B cell (primary cell): ENCODE measurements at regions not wholly inside any gene's neighbourhood (a gene's known extent, or its start where the extent isn't known, plus 50 kb on each side); places are given as distances from the start of the nearest gene placed in this dataset.

ENCODE experiments used
- ATAC-seq: fragments of 200-7000 bp; cut with Tn5 transposase; one replicate; pipeline ENCODE4 v1.10.0; 2021; ENCODE audit warnings: low read depth, mild to moderate bottlenecking, moderate number of reproducible peaks, moderate library complexity
- CTCF ChIA-PET: fragments of 350-600 bp; sonication (Branson Sonifier 250); formaldehyde crosslinking; loops from one replicate; lab custom pipeline; 2021; ENCODE audit warnings: antibody characterized with exemption, inconsistent platforms; lab: Charles Lee
- POLR2A ChIA-PET: fragments of 350-600 bp; sonication (Branson Sonifier 250); formaldehyde crosslinking; loops from one replicate; lab custom pipeline; 2021; ENCODE audit warnings: antibody characterized with exemption; lab: Charles Lee
- DNase-seq: peaks from one replicate; pipeline ENCODE4 v3.0.0; 2013
- H2AFZ ChIP-seq: 2 replicates; pipeline ENCODE4 v1.6.1; 2012; ENCODE audit warnings: mild to moderate bottlenecking, low read depth, low read length; ENCODE audit not compliant: insufficient read depth, poor library complexity, severe bottlenecking
- H3K27ac ChIP-seq, 2 donors: 1 replicate in 1 of 2; 2 replicates in 1 of 2; pipeline ENCODE4 v1.5.1; 2012 to 2013; ENCODE audit warnings: low read length in 2 of 2, mild to moderate bottlenecking in 2 of 2, moderate library complexity in 1 of 2
- H3K27me3 ChIP-seq, 4 experiments: fragments of 200-600 bp in 1 of 4; sonication (generic) in 1 of 4; replicated peaks in 1 of 4; 1 replicate in 2 of 4; 2 replicates in 2 of 4; pipeline versions ENCODE4 v1.6.1 to v1.7.0; 2013 to 2016; ENCODE audit warnings: low read length in 3 of 4, mild to moderate bottlenecking in 2 of 4, mixed read lengths in 1 of 4, moderate library complexity in 1 of 4; ENCODE audit not compliant: insufficient read depth in 4 of 4, control insufficient read depth in 3 of 4; ENCODE audit errors: control extremely low read depth in 1 of 4
- H3K36me3 ChIP-seq, 2 experiments: replicated peaks in 1 of 2; 1 replicate in 1 of 2; 2 replicates in 1 of 2; pipeline versions ENCODE4 v1.6.1 to v1.7.1; 2013; ENCODE audit warnings: low read length in 1 of 2; ENCODE audit not compliant: insufficient read depth in 2 of 2, control insufficient read depth in 1 of 2; ENCODE audit errors: control extremely low read depth in 1 of 2, extremely low read depth in 1 of 2
- H3K4me1 ChIP-seq, 2 donors: fragments of 200-600 bp in 1 of 2; sonication (generic) in 1 of 2; 1 replicate in 1 of 2; 2 replicates in 1 of 2; pipeline versions ENCODE4 v1.5.1 to v1.6.1; 2013 to 2017; ENCODE audit warnings: low read length in 2 of 2; ENCODE audit not compliant: control insufficient read depth in 2 of 2, insufficient read depth in 2 of 2
- H3K4me2 ChIP-seq: replicated peaks from 2 replicates; pipeline ENCODE3; 2012; ENCODE audit warnings: mild to moderate bottlenecking, low read depth, low read length; ENCODE audit not compliant: poor library complexity, severe bottlenecking
- H3K4me3 ChIP-seq, 5 experiments: fragments of 200-600 bp in 1 of 5; sonication (generic) in 1 of 5; 1 replicate in 3 of 5; 2 replicates in 2 of 5; pipeline versions ENCODE4 v1.5.1 to v1.7.0; 2011 to 2016; ENCODE audit warnings: low read length in 4 of 5, mild to moderate bottlenecking in 4 of 5, low read depth in 2 of 5, control low read depth in 1 of 5, moderate library complexity in 1 of 5; ENCODE audit not compliant: insufficient read depth in 1 of 5; ENCODE audit errors: control extremely low read depth in 1 of 5, extremely low read depth in 1 of 5
- H3K79me2 ChIP-seq: fragments of 200-600 bp; sonication (generic); one replicate; pipeline ENCODE4 v1.6.0; 2016; ENCODE audit warnings: low read length; ENCODE audit not compliant: control insufficient read depth, insufficient read depth
- H3K9ac ChIP-seq: fragments of 200-600 bp; sonication (generic); 2 replicates; pipeline ENCODE4 v1.6.1; 2017; ENCODE audit warnings: mild to moderate bottlenecking, low read length, moderate library complexity
- H3K9me3 ChIP-seq, 3 donors: one replicate each; pipeline versions ENCODE4 v1.6.1 to v1.7.1; 2013; ENCODE audit warnings: low read length in 2 of 3; ENCODE audit not compliant: control insufficient read depth in 2 of 3, insufficient read depth in 1 of 3; ENCODE audit errors: control extremely low read depth in 1 of 3
- H4K20me1 ChIP-seq: 2 replicates; pipeline ENCODE4 v1.6.0; 2012; ENCODE audit warnings: mild to moderate bottlenecking, low read length; ENCODE audit not compliant: insufficient read depth, control insufficient read depth, poor library complexity, severe bottlenecking
- H3K27ac Mint-ChIP-seq: one replicate; pipeline ENCODE4 v1.8.0; 2021; ENCODE audit warnings: mixed read lengths
- H3K27me3 Mint-ChIP-seq: one replicate; pipeline ENCODE4 v1.8.0; 2021; ENCODE audit warnings: mixed read lengths
- H3K4me1 Mint-ChIP-seq: one replicate; pipeline ENCODE4 v1.8.0; 2021; ENCODE audit warnings: mixed read lengths
- H3K4me3 Mint-ChIP-seq: one replicate; pipeline ENCODE4 v1.8.0; 2021; ENCODE audit warnings: mixed read lengths
- H3K9me3 Mint-ChIP-seq: one replicate; pipeline ENCODE4 v1.8.0; 2022; ENCODE audit warnings: mixed read lengths; ENCODE audit not compliant: insufficient read depth
- CTCF ChIP-seq: fragments of 200-600 bp; IDR thresholded peaks from one replicate; pipeline ENCODE4 v1.8.0; 2022; ENCODE audit warnings: antibody characterized with exemption, mild to moderate bottlenecking
- EZH2 ChIP-seq: IDR thresholded peaks from 2 replicates; pipeline ENCODE4 v1.6.1; 2012; ENCODE audit warnings: borderline replicate concordance, low read depth, mild to moderate bottlenecking, moderate library complexity, low read length; ENCODE audit not compliant: insufficient read depth, poor library complexity, severe bottlenecking
- WGBS: methylation state at CpG from one replicate; pipeline ENCODE4 v1.1.5; 2013; ENCODE audit warnings: missing lambda C conversion rate; ENCODE audit not compliant: insufficient coverage; 5-methylcytosine and 5-hydroxymethylcytosine counted together
- intact Hi-C: fragments of 100-400 bp; cut with micrococcal nuclease; formaldehyde crosslinking; loops from one replicate; pipeline ENCODE4 v1.10.0; 2022

- CTCF ChIA-PET: no interaction called here
- H2AFZ ChIP-seq: no peak overlapping the region
Measured at GRCh38 chr11:22069844-22070243, 123.0 kb upstream of the ANO5 start.

DNA sequence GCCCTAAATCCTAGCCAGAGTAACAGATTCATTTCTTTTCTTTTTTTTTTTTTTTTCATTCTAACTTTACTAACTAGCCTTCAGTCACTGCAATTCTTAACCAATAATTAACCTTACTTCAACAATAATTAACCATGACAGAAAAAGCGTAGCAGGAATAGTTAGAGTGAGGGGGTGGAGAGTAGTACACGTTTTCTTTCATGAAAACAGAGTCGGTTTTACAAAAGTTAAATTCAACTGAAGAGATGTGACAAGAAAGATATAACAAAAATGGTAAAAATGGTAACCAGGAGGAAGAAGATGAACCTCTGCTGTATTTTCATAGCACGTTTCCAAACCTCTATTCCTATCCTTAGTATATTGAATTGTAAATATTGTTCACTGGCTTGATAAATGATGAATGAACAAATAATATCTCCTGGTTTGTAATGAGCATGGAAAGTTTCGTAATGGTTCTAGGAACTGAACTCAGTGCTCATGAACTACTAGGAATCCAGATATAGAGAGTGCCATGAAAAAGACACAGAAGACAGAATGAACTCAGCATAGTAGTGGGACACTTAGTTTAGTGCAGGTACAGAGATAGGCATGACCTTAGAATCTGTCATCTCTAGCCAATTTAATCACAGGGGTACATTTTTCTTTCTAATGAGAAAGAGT lies 116.5 kb upstream of the ANO5 start:
- Histone ChIP-seq H3K36me3 (no peaks in the 10 kb centered on the region), H2AFZ (no peak overlapping the region), H4K20me1 (no peaks in the 10 kb centered on the region), H3K27me3 (no peaks in the 10 kb centered on the region), H3K27ac (no peak overlapping the region), H3K4me2 (no peak overlapping the region), H3K79me2 (no peaks in the 10 kb centered on the region), H3K4me1 (no peaks in the 10 kb centered on the region), H3K9ac (no peak overlapping the region), H3K4me3 (no peak overlapping the region), H3K9me3 (no peaks in the 10 kb centered on the region)
- no CpG with 5 or more reads among the region's 5 CpGs for WGBS
- H3K9me3 Mint-ChIP-seq: peaks cover 4% of the 10 kb centered on the region
- intact Hi-C loops: no loop called here
- TF ChIP-seq CTCF: no peak
- TF ChIP-seq EZH2: no peak
- H3K27ac Mint-ChIP-seq: no peak overlapping the region
- no peak for DNase-seq
- ChIA-PET CTCF (no interaction called here), POLR2A (no interaction called here)
- H3K27me3 Mint-ChIP-seq: no peaks in the 10 kb centered on the region
- ATAC-seq: no peak
- no peaks in the 10 kb centered on the region for H3K4me1 Mint-ChIP-seq
- no peak overlapping the region for H3K4me3 Mint-ChIP-seq

More at GRCh38 chr11:22069844-22070243, 123.0 kb upstream of the ANO5 start:
- no peaks in the 10 kb centered on the region for H3K79me2 ChIP-seq
- no peak overlapping the region for H3K27ac ChIP-seq
- no peak overlapping the region for H3K4me3 ChIP-seq
- no peaks in the 10 kb centered on the region for H3K4me1 ChIP-seq
- H3K27me3 ChIP-seq: no peaks in the 10 kb centered on the region
- no peak overlapping the region for H3K4me2 ChIP-seq
- no CpG with 5 or more reads among the region's 2 CpGs for WGBS
- no peaks in the 10 kb centered on the region for H3K27me3 Mint-ChIP-seq
- no peak overlapping the region for H3K27ac Mint-ChIP-seq
- no peaks in the 10 kb centered on the region for H3K4me1 Mint-ChIP-seq
- POLR2A ChIA-PET: no interaction called here
- DNase-seq (no peak), ATAC-seq (no peak)
- TF ChIP-seq CTCF: no peak
- TF ChIP-seq EZH2: no peak
- no peak overlapping the region for H3K4me3 Mint-ChIP-seq
- intact Hi-C loops: no loop called here
- no peak overlapping the region for H3K9ac ChIP-seq
- H3K36me3 ChIP-seq: no peaks in the 10 kb centered on the region
- peaks cover 0 to 4% (median 0%) of the 10 kb centered on the region in 3 donors for H3K9me3 ChIP-seq
- peaks cover 14% of the 10 kb centered on the region for H3K9me3 Mint-ChIP-seq
- H4K20me1 ChIP-seq: no peaks in the 10 kb centered on the region
